ENCODE measurements at regions not wholly inside any gene's neighbourhood (a gene's known extent, or its start where the extent isn't known, plus 50 kb on each side); places are given as distances from the start of the nearest gene placed in this dataset.
"Not testable (repeated sequence)": the region's sequence is repeated elsewhere in the genome, so short reads cannot be mapped to it uniquely, and the experiment has no call there.

DNA sequence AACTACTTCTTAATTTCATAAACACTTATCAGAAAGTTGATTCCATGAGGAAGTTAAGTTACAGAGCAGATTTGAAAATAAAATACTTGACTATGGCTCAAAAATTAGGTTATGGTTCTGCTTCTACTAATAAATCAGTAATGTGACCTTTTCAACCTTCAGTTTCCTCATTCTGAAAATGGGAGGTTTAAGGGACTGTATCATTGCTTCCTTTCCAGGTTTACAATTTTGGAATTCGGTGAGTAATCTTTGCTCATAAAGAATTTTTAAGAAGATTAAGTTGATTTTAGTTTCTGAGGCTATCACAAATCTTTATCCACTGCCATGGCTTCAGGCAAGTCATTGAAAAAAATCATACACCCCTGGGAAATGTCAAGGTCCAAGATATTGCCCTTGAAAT is 1061.2 kb downstream of the DIPK2A start:
- DNase-seq (ENCODE audit: low spot score) = no peak

DNA sequence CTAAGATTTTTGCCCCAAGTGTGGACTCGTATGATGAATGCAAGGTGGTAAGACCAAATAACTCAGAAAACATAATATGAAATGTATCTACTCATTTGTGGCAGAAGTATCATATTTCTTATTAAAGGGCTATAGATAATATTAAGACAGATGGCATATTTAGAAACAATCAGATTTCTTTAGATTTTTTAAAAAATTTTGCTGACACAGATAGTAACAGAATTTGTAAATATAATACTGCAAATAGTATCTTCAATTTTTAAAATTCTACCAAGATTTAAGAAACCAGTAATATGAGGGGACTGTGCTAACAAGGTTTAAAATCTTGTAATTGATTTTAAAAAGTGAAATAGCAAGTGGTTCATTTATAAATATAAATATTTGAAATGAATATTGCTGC is 1064.1 kb downstream of the DIPK2A start:
- DNase-seq (ENCODE audit: low spot score) = no peak

DNA sequence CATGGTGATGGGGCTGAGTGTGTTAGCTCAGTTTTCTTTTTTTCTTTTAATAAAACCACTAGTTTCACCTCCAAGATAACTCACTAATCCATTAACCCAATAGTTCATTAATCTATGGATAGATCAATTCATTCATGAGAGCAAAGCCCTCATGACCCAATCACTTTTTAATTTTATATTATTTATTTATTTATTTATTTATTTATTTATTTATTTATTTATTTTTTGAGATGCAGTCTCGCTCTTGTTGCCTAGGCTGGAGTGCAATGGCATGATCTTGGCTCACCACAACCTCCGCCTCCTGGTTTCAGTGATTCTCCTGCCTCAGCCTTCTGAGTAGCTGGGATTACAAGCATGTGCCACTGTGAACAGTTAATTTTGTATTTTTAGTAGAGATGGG is 1082.4 kb downstream of the DIPK2A start:
- DNase-seq (ENCODE audit: low spot score) = not testable (repeated sequence)

DNA sequence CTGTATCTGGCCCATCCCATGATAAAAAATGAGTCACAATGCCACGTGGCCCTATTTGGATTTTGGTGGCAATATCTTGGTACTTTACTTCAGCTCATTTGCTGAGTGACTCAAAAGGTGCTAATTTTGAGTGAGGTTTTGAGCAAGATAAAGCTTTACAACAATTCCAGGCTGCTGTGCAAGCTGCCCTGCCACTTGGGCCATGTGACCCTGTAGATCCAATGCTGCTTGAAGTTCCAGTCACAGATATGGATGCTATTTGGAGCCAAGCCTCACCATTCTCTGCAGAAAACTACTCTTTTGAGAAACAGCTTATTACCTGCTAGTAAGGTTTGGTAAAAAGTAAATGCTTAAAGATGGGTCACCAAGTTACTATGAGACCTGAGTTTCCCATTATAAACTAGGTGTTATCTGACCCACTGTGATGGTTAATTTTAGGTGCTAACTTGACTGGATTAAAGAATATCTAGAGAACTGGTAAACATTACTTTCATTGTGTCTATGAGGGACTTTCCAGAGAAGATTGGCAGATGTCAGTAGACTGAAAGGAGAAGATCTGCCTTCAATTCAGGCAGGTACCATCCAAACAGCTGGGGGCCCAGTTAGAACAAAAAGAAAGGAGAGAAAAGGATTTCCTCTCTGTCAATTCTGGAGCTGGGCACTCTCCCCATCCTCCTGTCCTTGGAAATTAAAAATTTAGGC is 1083.9 kb downstream of the DIPK2A start:
- no peak for DNase-seq (ENCODE audit: low spot score)

DNA sequence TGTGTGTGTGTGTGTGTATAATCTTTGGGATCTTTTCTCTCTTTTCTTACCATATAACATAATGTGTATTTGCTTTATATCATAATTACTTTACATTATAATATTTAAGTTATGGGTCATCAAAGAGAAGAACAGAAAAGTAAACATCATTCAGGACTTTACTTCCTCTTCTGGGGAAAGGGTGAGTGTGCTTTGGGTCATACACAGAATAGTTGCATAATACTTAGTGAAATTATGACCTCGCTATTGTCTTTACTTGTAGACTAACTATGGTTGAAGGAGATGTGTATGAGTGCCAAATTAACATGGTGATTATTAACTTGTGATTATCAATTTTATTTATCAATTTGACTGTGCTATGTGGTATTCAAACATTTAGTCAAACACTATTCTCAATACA is 1086.9 kb downstream of the DIPK2A start:
- DNase-seq (ENCODE audit: low spot score) = no peak

DNA sequence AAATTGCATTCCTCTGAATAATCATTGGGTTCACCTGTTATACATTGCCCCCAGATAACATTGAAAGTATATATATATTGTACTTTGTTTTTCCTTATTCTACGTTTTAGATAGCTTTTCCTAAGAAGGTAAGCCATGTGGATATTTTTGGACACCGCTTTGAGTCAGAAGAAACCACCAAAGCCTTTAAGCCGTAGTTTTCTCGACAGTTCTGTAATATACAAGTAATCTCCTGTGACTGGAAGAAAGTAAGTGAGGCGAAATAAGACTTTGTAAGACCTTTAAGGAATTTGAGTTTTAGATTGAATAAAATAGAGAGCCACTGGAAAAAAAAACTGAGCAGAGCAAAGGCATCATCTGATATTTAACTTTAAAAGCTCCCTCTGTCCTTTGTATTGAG is 1092.0 kb downstream of the DIPK2A start:
- DNase-seq (ENCODE audit: low spot score) = no peak

DNA sequence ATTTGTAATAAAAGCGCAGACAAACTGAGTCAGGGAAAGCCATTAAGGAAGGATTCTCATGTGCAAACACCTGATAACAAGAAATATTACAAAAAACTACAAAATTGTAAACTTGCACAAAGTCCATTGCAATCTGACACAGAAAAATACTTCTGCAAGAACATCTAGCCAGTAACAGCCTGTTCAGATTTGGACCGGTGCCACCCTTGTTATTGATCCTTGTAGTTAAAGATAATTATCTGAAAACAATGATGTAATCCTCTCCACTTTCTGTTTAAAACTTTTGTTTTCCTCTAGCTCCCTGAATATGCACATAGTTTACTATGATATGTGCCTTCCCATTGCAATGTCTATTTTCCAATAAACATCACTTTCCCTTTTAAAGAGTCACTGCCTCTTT is 1090.2 kb downstream of the PLOD2 start:
- no peak for DNase-seq (ENCODE audit: low spot score)

DNA sequence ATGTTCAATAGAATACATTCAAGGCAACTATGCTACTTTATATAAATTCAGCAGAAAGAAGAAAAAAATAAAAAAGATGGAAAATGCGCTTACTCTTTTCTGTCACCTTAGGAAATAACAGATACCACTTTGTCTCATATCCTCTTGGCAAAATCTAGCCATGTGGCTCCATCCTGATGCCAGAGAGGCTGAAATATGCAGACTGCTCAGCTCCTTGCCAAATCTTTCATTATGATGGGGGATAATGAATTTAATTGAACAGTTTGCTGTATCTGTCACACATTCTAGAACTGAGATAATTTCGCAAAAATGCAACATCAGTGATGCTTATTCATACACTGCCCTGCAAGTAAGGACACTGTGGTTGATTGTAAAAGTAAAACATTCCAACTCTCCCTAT is 1081.5 kb downstream of the PLOD2 start:
- no peak for DNase-seq (ENCODE audit: low spot score)

DNA sequence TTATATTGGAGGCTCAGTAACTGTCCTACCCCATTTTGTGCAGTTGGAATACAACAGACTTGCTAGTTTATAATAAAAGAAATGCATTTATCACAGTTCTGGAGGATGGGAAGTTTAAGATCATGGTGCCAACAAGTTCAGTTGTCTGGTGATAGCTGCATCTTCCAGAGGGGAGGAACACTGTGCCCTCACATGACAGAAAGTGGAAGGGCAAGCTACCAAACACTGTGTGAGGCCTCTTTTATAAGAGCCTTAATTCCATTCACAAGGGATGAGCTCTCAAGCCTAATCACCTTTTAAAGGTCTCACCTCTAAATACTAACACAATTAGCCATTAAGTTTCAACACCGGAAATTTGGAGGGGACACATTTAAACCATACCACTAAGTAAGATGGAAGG is 1073.9 kb downstream of the PLOD2 start:
- no peak for DNase-seq (ENCODE audit: low spot score)

DNA sequence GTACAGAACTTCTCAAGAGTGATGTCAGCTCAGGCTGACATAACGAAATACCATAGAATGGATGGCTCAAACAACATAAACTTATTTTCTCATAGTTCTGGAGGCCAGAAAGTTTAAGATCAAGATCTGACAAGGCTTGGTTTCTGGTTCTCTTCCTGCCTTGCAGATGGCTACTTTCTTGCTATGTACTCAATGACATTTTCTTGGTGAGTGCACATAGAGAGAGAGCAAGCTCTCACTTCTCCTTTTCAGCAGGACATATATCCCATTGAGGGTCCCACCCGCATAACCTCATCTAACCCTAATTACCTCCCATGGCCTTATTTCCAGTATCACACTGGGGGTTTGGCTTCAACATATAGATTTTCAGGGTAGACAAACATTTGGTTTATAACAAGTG is 1072.1 kb downstream of the PLOD2 start:
- no peak for DNase-seq (ENCODE audit: low spot score)

DNA sequence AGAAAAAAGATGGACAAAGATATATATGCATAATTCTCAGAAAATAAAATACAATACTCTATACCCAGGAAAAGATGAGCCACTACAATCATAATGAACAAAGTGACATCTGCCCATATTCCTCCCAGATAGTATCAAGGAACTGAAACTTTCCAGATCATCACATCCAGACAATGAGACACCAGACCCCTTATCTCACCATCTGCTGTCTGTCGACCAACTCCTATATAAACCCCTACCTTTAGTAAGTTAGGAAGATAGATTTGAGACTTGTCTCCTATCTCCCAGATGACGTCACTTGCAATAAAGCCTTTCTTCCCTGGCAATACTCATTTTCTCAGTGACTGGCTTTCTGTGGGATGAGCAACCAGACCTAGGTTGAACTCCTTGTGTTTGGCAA is 1071.6 kb downstream of the PLOD2 start:
- DNase-seq (ENCODE audit: low spot score) = no peak

DNA sequence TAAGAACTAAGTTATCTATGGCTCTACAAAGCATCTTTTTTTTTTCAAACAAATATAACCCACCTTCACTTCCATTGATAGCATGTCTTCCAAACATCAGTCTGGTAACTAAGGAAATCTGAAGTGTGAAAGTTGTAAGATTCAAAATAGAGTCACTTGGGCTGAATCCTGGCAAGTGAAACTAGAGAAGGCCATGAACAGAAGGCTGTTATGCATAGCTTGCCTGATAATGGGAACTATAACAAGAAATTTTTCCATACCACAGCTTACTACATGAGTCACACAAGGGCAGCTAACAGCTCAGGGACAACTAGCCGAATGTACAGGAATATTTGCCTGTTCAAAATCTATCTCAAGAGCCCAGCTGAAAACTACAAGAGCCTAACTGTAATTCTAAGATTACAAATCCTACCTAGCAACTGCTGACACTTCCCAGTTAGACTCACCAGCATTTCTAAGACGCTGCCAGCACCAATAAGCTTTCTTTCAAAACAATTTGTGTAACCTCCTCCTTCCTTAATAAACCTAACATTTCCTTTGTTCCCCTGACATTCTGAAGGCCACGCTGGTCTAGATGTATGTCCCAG is 1066.5 kb downstream of the PLOD2 start:
- peak; percentile 10 for DNase-seq (ENCODE audit: low spot score)

DNA sequence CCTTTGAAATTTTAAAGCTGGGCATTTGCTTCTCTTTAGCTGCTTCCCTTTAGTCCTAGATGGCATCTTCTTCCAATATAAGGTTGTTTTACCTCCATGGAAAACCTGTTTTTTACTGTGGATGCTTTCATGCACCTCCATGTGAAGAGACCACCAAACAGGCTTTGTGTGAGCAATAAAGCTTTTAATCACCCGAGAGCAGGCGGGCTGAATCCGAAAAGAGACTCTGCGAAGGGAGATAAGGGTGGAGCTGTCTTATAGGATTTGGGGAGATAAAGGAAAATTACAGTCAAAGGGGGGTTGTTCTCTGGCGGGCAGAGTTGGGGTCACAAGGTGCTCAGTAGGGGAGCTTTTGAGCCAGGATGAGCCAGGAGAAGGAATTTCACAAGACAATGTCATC is 1049.8 kb downstream of the PLOD2 start:
- not testable (repeated sequence) for DNase-seq (ENCODE audit: low spot score)

DNA sequence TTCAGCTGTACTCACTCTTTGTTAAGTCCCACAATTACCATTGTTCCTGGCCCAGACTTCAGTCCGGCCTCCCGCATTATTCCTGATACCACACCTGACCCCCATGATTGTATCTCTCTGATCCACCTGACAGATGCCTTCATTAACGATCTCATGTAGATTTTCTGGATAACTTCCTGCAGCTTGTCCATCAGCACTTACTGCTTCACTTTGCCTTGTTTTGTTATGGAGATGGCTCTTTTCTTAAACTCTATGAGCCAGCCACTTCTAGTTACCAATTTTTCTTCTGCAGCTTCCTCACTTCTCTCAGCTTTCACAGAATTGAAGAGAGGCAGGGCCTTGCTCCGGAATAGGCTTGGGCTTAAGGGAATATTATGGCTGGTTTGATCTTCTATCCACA is 1044.2 kb downstream of the PLOD2 start:
- no peak for DNase-seq (ENCODE audit: low spot score)

DNA sequence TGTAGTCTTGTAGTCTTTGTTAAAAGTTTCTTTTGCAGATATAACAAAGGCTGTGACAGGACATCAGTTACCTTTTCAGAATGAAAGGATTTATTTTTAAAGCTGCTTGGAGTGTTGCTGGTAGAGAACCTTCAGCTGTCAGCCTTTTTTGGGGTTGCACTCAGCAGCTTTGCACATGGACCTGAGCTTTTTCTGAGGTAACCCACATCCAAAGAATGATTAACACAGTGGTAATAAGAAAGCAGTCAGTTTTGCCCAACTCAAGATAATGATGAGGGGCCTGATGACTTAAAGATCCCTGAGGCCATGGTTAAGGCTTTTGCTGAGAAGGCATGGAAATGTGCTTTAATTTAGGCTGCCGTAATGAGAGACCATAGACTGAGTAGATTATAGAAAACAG is 1042.7 kb downstream of the PLOD2 start:
- no peak for DNase-seq (ENCODE audit: low spot score)

DNA sequence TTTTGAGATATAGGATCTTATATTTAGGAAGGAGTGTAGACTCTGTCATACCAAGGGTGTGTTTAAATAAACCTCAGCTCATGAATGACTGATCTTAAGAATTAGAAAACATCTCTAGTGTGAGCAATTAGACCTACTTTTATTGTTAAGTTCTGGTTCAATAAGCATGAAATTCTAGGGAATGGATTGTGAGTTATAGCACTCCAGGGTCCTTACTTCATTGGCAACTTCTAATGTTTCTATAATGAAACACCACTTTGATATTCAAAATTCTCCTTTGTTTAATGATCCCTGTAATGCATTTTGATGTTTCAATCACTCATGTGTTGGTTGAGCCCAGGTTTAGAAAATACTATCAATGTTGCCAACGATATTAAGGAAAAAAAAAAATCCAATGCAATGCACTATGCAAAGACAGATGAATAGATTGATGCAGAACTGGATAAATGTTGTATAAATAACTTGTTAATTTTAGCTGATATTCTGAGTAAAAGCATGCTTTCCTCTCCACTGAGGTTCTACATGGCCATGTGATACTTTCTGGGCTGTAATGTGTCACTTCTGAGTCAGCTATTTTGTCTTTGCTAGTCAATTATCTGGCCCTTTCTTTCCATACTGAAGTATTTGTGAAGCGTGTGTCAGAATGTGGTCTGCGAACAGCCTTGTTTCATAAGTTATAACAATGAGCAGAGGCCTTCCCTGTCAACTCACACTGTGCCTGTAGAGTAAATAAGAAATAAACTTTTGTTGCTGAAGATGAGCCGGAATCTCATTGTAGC is 1035.9 kb downstream of the PLOD2 start:
- DNase-seq (ENCODE audit: low spot score) = peak; percentile 21

DNA sequence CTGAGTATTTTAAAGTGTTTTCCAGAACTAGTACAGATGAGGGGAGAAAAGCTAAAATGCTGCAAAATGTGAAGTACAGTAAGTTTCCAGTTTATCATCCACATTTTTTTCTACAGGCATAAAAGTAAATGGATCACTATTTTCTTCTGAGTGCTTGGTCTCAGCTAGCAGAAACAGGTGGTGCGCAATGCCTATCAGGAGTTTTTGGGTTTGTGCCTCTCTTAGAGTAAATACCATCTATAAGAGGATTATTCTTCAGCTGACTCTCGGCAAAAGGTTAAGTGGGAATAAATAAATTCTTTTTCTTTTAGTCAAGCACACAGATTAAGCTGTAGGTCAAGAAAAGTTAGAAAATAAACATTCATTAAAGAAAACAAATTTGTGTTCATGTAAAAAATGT is 1027.7 kb downstream of the PLOD2 start:
- DNase-seq (ENCODE audit: low spot score) = no peak

DNA sequence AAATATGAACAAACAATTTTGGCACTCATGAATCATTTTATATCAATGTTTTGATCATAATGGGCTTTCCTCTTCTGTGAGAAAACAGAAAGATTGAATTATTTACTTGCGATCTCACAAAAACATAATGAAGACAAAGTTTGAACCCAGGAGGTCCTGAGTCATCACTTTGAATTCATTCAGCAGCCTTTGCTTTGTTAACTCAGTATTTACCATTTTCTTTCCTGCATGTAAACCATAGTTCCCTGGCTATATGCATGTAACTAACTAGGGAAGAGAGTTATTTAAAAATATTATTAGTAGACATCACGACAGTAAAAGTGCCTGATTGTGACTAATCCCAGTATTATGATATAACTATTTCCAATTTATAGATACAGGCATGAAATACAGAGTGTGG is 1026.2 kb downstream of the PLOD2 start:
- no peak for DNase-seq (ENCODE audit: low spot score)

DNA sequence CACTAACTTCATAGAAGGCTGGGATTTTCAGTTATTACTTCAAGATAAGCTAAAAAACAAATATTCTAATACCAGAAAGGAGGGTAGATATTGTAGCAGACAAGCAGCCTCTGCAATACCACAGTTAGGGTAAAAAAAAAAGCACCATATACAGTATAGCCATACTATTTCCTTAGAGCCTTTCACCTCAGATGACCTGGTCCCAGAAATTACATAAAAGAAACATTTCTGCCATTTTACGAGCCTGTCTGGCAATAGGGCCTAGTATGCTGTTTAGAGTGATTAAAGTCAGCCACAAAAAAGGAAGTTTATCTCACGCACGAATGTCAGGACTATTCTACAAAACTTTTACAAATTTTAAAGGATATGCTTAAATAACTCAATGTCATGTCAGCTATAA is 1016.6 kb downstream of the PLOD2 start:
- no peak for DNase-seq (ENCODE audit: low spot score)

DNA sequence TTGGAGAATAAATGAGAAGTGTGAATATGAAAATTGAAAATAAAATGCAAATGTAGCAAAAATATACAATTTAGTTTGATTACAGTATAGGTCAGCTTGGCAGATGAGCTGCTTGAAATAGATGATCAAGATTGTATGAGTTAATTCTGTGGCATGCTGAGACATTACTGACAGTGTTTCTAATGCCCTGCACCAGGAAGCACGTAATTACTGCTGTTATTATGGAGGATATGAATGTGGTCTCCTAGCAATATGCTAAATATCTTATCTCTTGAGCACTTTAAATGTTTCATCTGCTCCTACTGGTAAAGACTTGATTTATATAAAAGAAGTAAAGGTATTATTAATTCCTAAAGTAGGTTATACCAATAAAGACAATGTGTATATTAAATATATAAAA is 1015.5 kb downstream of the PLOD2 start:
- no peak for DNase-seq (ENCODE audit: low spot score)

DNA sequence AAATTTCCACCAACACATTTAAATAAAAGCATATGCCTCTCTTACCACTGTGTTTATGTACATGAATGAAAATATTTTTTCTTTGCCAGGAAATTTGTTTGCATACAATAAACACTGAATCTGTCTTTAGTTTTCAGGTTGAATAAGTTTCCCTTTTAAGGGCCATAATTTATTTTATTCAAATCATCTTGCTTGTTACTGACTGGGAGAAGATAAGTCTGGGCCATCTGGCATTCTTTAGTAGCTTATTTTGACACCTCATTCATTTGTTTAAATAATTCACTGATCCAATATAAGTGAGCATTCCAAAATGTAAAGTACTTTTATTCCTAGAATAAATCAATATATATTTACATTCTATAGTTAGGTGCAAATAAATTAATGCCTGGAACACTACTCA is 1001.3 kb downstream of the PLOD2 start:
- no peak for DNase-seq (ENCODE audit: low spot score)

DNA sequence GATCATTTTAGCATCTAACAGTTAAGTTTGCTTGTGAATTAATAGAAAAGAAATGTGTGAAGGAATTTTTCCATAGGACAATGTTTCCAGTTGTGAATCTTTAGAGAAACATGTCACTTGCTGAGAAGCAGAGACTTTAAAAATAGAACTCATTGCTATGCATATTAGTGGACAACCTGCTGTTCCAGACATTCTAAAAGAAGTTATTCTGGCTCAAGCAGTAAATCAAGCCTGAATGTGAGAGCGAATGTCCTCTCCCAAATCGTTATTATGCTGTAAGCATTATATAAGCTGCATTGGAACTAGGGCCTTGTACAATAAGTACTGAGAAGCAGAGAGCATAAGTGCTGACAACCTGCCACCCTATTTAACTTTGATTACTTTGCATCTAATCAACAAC is 990.9 kb downstream of the PLOD2 start:
- DNase-seq (ENCODE audit: low spot score) = no peak

DNA sequence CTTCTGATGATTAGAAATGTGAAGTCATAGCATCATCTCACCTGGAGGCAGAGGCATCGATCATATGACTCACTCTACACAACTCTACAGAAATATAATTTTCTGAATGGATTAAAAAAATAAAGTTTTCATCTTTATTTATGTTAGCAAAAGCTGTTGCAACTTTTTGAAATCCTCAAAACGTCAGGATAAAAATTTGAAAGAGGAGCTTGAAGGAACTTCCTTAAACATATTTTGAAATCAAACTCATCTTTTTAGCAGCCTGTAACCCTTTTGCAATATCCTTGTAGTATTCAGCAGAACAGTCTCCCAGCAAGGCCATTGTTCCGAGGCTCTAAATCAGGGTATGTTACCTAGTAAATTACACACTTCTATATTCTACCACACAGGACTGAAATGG is 985.4 kb downstream of the PLOD2 start:
- DNase-seq (ENCODE audit: low spot score) = no peak

DNA sequence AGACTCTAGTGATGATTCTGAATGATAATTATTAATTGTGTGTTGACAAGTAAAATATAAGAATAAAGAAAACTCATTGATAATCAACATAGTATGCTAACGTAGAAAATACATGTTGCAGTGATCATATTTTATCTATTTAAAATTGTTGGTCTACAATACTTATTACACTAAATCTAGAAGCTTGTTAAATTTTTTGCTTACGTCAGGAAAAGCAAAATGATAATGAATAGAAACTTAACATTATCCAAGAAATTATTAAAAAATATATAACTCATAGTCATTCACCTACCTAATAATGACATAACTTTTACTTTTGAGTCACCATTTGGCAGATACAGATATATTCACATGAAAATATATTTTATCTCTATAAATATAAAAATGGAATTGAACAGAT is 984.1 kb downstream of the PLOD2 start:
- DNase-seq (ENCODE audit: low spot score) = no peak
